ENCODE measurements at regions not wholly inside any gene's neighbourhood (a gene's known extent, or its start where the extent isn't known, plus 50 kb on each side); places are given as distances from the start of the nearest gene placed in this dataset.

- TF ChIP-seq CTCF (IDR thresholded peaks at IDR 0.05 in 2 of 3, conservative IDR thresholded peaks at IDR 0.05 in 1 of 3; ENCODE audit: borderline replicate concordance in 1 of 3, insufficient read depth in 1 of 3, low read depth in 2 of 3, low read length in 2 of 3) (no peak), TCF7L2 (IDR thresholded peaks at IDR 0.05; ENCODE audit: borderline replicate concordance, extremely low read depth, insufficient read depth, insufficient read length) (no peak), MAX (IDR thresholded peaks at IDR 0.05) (no peak), SIN3A (IDR thresholded peaks at IDR 0.05; ENCODE audit: low read depth) (no peak), EZH2phosphoT487 (IDR thresholded peaks at IDR 0.05; ENCODE audit: borderline replicate concordance) (no peak)
Measured at GRCh38 chr2:4588606-4589005, 885.2 kb downstream of the DCDC2C start.
